PC-3 (cell line): ENCODE measurements at regions not wholly inside any gene's neighbourhood (a gene's known extent, or its start where the extent isn't known, plus 50 kb on each side); places are given as distances from the start of the nearest gene placed in this dataset.
A peak's percentile ranks its signal among the peaks of the same experiment; 100 is the strongest.
"Not testable (repeated sequence)": the region's sequence is repeated elsewhere in the genome, so short reads cannot be mapped to it uniquely, and the experiment has no call there.

Experiments
- ATAC-seq: fragments of 200-7000 bp; cut with Tn5 transposase; 2 replicates; pipeline ENCODE4 v1.9.1; 2020; ENCODE audit warnings: mild to moderate bottlenecking, moderate library complexity
- BruUV-seq: library from RNA; stranded (reverse); fragments of 400-500 nt; replicated peaks from 2 replicates; lab custom pipeline; 2021; lab: Mats Ljungman, UMichigan
- CTCF ChIA-PET: fragments of 300-600 bp; sonication (Branson Sonifier 250); formaldehyde crosslinking; loops from one replicate; lab custom pipeline; 2022; ENCODE audit warnings: antibody characterized with exemption; lab: Charles Lee
- POLR2A ChIA-PET: fragments of 300-600 bp; sonication (Branson Sonifier 250); formaldehyde crosslinking; loops from one replicate; lab custom pipeline; 2022; ENCODE audit warnings: antibody characterized with exemption; ENCODE audit not compliant: unreplicated experiment; lab: Charles Lee
- DNase-seq: peaks from one replicate; pipeline ENCODE4 v3.0.0-alpha.2; 2015
- H2AFZ ChIP-seq: fragments of 300-600 bp; sonication (generic); 2 replicates; pipeline ENCODE4 v1.6.0; 2016; ENCODE audit warnings: antibody characterized with exemption, low read length
- H3F3A ChIP-seq: fragments of 300-600 bp; sonication (generic); one replicate; pipeline ENCODE4 v1.6.0; 2017; ENCODE audit warnings: antibody characterized with exemption, low read length, control low read depth, mild to moderate bottlenecking; ENCODE audit not compliant: unreplicated experiment
- H3K27ac ChIP-seq: fragments of 300-600 bp; sonication (generic); 2 replicates; pipeline ENCODE4 v1.5.1; 2016; ENCODE audit warnings: mild to moderate bottlenecking, low read length
- H3K27me3 ChIP-seq: fragments of 300-600 bp; sonication (generic); 2 replicates; pipeline ENCODE4 v1.6.1; 2016; ENCODE audit warnings: low read length, mixed read lengths
- H3K36me3 ChIP-seq: fragments of 300-600 bp; sonication (generic); 2 replicates; pipeline ENCODE4 v1.6.1; 2016; ENCODE audit warnings: low read depth, mixed run types, low read length, mixed read lengths
- H3K4me1 ChIP-seq: fragments of 300-600 bp; sonication (generic); 2 replicates; pipeline ENCODE4 v1.5.1; 2016; ENCODE audit warnings: low read length; ENCODE audit not compliant: insufficient read depth
- H3K4me2 ChIP-seq: fragments of 300-600 bp; sonication (generic); 2 replicates; pipeline ENCODE4 v1.6.0; 2016; ENCODE audit warnings: low read length
- H3K4me3 ChIP-seq: fragments of 300-600 bp; sonication (generic); 2 replicates; pipeline ENCODE4 v1.5.1; 2016; ENCODE audit warnings: mild to moderate bottlenecking, low read length, mixed read lengths
- H3K79me2 ChIP-seq: fragments of 300-600 bp; sonication (generic); 2 replicates; pipeline ENCODE4 v1.6.1; 2017; ENCODE audit warnings: low read length, mixed read lengths
- H3K9ac ChIP-seq: fragments of 300-600 bp; sonication (generic); 2 replicates; pipeline ENCODE4 v1.6.0; 2016; ENCODE audit warnings: mild to moderate bottlenecking, low read length
- H3K9me2 ChIP-seq: fragments of 300-600 bp; sonication (generic); replicated peaks from 2 replicates; pipeline ENCODE4 v1.6.1; 2016; ENCODE audit warnings: mixed run types, low read length, mixed read lengths
- H3K9me3 ChIP-seq: fragments of 300-600 bp; sonication (generic); 2 replicates; pipeline ENCODE4 v1.6.1; 2016; ENCODE audit warnings: low read length, mixed read lengths
- H4K20me1 ChIP-seq: fragments of 300-600 bp; sonication (generic); 2 replicates; pipeline ENCODE4 v1.6.1; 2016; ENCODE audit warnings: low read length, mixed read lengths
- EZH2 ChIP-seq: fragments of 300-600 bp; sonication (generic); IDR thresholded peaks from one replicate; pipeline ENCODE4 v1.6.1; 2017; ENCODE audit warnings: antibody characterized with exemption, mild to moderate bottlenecking, low read length; ENCODE audit not compliant: unreplicated experiment
- EZH2phosphoT487 ChIP-seq: fragments of 300-600 bp; sonication (generic); IDR thresholded peaks from 2 replicates; pipeline ENCODE4 v1.6.1; 2018; ENCODE audit warnings: mild to moderate bottlenecking, antibody characterized with exemption, low read length, borderline replicate concordance
- intact Hi-C: fragments of 100-400 bp; cut with micrococcal nuclease; formaldehyde crosslinking; loops from 2 replicates; pipeline ENCODE4 v1.9.0; 2023
- TF ChIP-seq, protein P1 (sequence below): fragments of 300-600 bp; sonication (generic); conservative IDR thresholded peaks from 2 replicates; pipeline ENCODE4 v1.5.1; 2017; ENCODE audit warnings: antibody characterized with exemption, low read depth, mild to moderate bottlenecking, low read length

DNA sequence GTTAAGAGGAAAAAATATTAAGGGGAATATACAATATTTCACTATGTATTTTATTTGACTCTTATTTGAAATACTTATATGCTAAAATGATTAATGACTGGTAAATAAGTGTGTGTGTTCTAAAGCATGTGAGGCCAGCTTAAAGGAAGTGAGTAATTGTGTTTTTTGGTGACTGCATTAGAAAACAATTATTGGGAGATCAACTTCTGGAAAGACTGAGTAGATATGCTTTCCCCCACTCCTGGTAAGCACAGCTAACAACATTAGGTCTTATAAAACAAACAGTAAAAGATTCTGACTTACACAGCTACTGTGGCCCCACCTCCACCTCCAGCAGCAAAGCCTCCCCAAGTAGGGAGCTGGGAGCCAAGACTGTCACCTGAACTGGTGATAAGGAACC lies 403.0 kb downstream of the SRGAP2C start:
- H3K9me3 ChIP-seq, result no peaks in the 10 kb centered on the region
- H3K9ac ChIP-seq, result peak overlapping the region; percentile 59
- H3K4me3 ChIP-seq, result no peak overlapping the region
- no peaks in the 10 kb centered on the region for H3K27me3 ChIP-seq
- H4K20me1 ChIP-seq, result no peaks in the 10 kb centered on the region
- DNase-seq, result peak; percentile 85
- ChIA-PET POLR2A (no interaction called here), CTCF (no interaction called here)
- no peaks in the 10 kb centered on the region for H3K36me3 ChIP-seq
- peak; percentile 92 for ATAC-seq
- no peaks in the 10 kb centered on the region for H3K9me2 ChIP-seq
- H2AFZ ChIP-seq, result 0 out of 2 replicates have a peak overlapping the region, but pooled peaks have one; percentile 49
- H3K4me1 ChIP-seq, result peaks cover 27% of the 10 kb centered on the region
- no peaks in the 10 kb centered on the region for H3F3A ChIP-seq
- TF ChIP-seq EZH2 (no peak), EZH2phosphoT487 (no peak)
- TF ChIP-seq, protein P1, sequence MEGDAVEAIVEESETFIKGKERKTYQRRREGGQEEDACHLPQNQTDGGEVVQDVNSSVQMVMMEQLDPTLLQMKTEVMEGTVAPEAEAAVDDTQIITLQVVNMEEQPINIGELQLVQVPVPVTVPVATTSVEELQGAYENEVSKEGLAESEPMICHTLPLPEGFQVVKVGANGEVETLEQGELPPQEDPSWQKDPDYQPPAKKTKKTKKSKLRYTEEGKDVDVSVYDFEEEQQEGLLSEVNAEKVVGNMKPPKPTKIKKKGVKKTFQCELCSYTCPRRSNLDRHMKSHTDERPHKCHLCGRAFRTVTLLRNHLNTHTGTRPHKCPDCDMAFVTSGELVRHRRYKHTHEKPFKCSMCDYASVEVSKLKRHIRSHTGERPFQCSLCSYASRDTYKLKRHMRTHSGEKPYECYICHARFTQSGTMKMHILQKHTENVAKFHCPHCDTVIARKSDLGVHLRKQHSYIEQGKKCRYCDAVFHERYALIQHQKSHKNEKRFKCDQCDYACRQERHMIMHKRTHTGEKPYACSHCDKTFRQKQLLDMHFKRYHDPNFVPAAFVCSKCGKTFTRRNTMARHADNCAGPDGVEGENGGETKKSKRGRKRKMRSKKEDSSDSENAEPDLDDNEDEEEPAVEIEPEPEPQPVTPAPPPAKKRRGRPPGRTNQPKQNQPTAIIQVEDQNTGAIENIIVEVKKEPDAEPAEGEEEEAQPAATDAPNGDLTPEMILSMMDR, result no peak
- no peaks in the 10 kb centered on the region for H3K79me2 ChIP-seq
- H3K27ac ChIP-seq, result peak overlapping the region; percentile 88
- BruUV-seq, result no TSS peak
- peak overlapping the region; percentile 66 for H3K4me2 ChIP-seq
- intact Hi-C loops, result loop anchor here (1.0 to 5.0 kb wide), 2 partner anchors 40 to 95 kb away; no protein-coding TSS in a partner anchor

DNA sequence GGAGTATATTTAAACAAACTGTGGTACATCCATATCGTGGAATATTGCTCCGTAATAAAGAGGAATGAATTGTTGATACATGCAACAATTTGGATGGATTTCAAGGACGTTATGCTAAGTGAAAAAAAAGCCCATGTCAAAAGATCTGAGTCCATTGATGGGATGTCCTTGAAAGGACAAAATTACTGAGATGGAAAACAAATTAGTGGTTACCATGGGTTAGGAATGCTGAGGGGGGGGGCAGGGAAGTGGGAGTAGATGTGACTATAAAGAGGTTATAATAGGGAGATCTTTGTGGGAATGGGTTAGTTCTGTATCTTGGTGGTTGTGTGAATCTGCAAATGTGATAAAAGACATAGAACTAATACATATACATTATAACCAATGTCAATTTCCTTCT lies 409.3 kb downstream of the SRGAP2C start:
- no peak overlapping the region for H3K4me2 ChIP-seq
- no peak overlapping the region for H3K9ac ChIP-seq
- POLR2A ChIA-PET, result no interaction called here
- no peak for TF ChIP-seq EZH2
- TF ChIP-seq, protein P1, result no peak
- TF ChIP-seq EZH2phosphoT487, result no peak
- ATAC-seq (no peak), DNase-seq (no peak)
- no peaks in the 10 kb centered on the region for H3K4me1 ChIP-seq
- BruUV-seq, result no TSS peak
- no peaks in the 10 kb centered on the region for H3K79me2 ChIP-seq
- no peak overlapping the region for H2AFZ ChIP-seq
- no peak overlapping the region for H3K27ac ChIP-seq
- H3F3A ChIP-seq, result no peaks in the 10 kb centered on the region
- H3K27me3 ChIP-seq, result no peaks in the 10 kb centered on the region
- H3K4me3 ChIP-seq, result no peak overlapping the region
- H3K36me3 ChIP-seq, result no peaks in the 10 kb centered on the region
- H3K9me2 ChIP-seq, result no peaks in the 10 kb centered on the region
- H3K9me3 ChIP-seq, result no peaks in the 10 kb centered on the region
- CTCF ChIA-PET, result no interaction called here
- H4K20me1 ChIP-seq, result no peaks in the 10 kb centered on the region
- intact Hi-C loops, result no loop called here

DNA sequence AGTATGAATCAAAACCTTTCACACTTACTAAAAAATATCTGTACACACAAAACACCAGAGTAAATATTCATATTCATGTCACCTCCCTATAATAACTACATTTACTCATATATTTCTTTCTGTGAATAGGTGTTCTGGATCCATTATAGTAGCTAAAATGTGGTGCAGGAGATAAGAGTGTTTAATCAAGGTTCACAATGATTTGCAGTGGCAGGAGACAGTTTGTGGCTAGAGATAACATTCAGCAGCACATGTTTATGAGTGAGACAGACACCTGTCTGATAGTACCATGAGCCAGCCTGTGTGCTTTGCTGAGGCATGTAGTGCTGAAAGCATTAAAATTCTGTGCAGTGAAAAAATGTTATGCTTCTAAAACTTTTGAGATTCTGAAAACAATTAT lies 410.3 kb downstream of the SRGAP2C start:
- H2AFZ ChIP-seq, result no peak overlapping the region
- H3F3A ChIP-seq, result no peaks in the 10 kb centered on the region
- no peaks in the 10 kb centered on the region for H3K27me3 ChIP-seq
- H3K4me3 ChIP-seq, result no peak overlapping the region
- H3K79me2 ChIP-seq, result no peaks in the 10 kb centered on the region
- CTCF ChIA-PET, result no interaction called here
- no peak for ATAC-seq
- H3K9ac ChIP-seq, result no peak overlapping the region
- TF ChIP-seq EZH2phosphoT487, result no peak
- TF ChIP-seq, protein P1, result no peak
- no peak for TF ChIP-seq EZH2
- H3K36me3 ChIP-seq, result no peaks in the 10 kb centered on the region
- DNase-seq, result no peak
- H3K9me2 ChIP-seq, result no peaks in the 10 kb centered on the region
- no peaks in the 10 kb centered on the region for H3K9me3 ChIP-seq
- BruUV-seq, result no TSS peak
- no peaks in the 10 kb centered on the region for H4K20me1 ChIP-seq
- no peaks in the 10 kb centered on the region for H3K4me1 ChIP-seq
- H3K4me2 ChIP-seq, result no peak overlapping the region
- H3K27ac ChIP-seq, result no peak overlapping the region
- intact Hi-C loops, result no loop called here
- POLR2A ChIA-PET, result no interaction called here

DNA sequence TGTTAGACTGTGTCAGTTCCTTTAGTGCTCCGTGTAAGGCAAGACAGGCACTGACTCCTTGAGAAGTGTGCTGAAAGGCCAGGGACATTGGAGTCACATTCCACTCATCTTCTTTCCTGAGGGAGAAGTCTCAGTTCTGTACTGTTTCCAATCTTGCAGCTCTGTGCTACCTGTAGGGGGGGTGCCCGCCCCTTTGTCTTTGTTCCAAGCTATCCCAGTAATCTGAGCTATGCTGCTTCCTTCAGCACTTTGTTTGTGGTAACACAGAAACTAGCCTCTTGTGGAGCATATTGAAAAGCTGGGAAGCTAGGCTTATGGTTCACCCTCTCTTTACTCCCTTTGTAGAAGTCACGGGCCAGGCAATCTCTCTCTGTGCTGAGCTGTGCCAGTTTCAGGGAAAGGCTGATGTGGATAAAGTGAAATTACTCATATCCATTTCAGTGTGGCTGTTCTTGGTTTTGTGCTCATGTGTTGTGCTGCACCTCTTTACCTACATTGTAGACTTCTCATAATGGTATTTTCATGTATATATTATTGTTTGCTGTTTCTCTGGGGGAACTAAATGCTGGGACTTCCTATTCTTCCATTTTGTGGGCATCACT lies 420.2 kb downstream of the SRGAP2C start:
- H3K9ac ChIP-seq, H3K4me1 ChIP-seq, H4K20me1 ChIP-seq, H2AFZ ChIP-seq, H3K27me3 ChIP-seq, BruUV-seq, H3K79me2 ChIP-seq, H3K9me2 ChIP-seq, H3K9me3 ChIP-seq, H3K27ac ChIP-seq, H3F3A ChIP-seq, DNase-seq, H3K4me2 ChIP-seq, CTCF ChIA-PET, H3K4me3 ChIP-seq, intact Hi-C loops, H3K36me3 ChIP-seq, POLR2A ChIA-PET: not testable (repeated sequence)
- ATAC-seq, result peak; percentile 15; the same call in 1 of the 2 replicates
